ENCODE measurements at regions not wholly inside any gene's neighbourhood (a gene's known extent, or its start where the extent isn't known, plus 50 kb on each side); places are given as distances from the start of the nearest gene placed in this dataset.

DNA sequence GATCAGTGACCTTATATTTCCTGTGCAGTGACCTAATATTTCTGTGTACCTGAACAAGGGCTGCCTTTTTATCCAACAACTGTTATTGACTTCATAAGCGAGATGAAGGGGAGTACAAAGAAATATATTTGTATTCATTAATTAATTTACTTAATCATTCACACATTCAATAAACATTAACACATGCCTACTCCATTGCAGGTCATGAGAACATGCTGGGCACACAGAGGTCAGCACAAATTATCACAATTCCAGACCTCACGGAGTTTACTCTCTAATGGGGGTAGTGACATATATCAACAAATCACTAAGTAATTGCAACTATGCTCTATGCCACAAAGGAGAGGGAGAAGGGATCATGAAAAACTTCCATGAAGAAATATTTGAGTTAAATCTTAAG lies 614.6 kb downstream of the TOX3 start:
- Histone ChIP-seq H4K20me1 (ENCODE audit: insufficient read depth) (no peaks in the 10 kb centered on the region), H3K27me3 (ENCODE audit: insufficient read depth, low read length) (no peaks in the 10 kb centered on the region), H2AFZ (ENCODE audit: low read depth, low read length, poor library complexity, severe bottlenecking) (no peak overlapping the region), H3K4me2 (ENCODE audit: low read length) (no peak overlapping the region), H3K9me2 (ENCODE audit: insufficient read depth) (no peaks in the 10 kb centered on the region), H3K9ac (ENCODE audit: low read length) (no peak overlapping the region), H3K79me2 (ENCODE audit: insufficient read depth, low read length) (no peaks in the 10 kb centered on the region), H3K36me3 (ENCODE audit: control insufficient read depth in 1 of 2, insufficient read depth in 2 of 2, low read length in 2 of 2) (no peaks in the 10 kb centered on the region), H3K9me3 (ENCODE audit: control insufficient read depth in 1 of 2, insufficient read depth in 1 of 2, low read depth in 1 of 2, low read length in 2 of 2) (peaks cover 0 to 14% of the 10 kb centered on the region in 2 experiments; a peak in 2 of 4 replicates), H3K4me1 (ENCODE audit: control insufficient read depth in 1 of 2, insufficient read depth in 2 of 2, low read length in 2 of 2) (no peaks in the 10 kb centered on the region), H3K4me3 (replicated peaks in 1 of 2; ENCODE audit: low read depth in 1 of 2, low read length in 2 of 2) (no peak overlapping the region), H3K27ac (ENCODE audit: low read depth, low read length) (no peak overlapping the region)
- POLR2A ChIA-PET: no interaction called here
- no peak for DNase-seq (ENCODE audit: low read depth, low spot score)
- RAD21 ChIA-PET (ENCODE audit: low non-redundant PET in 1 of 2, low total read pairs in 2 of 2, uncharacterized antibody in 2 of 2, unreplicated experiment in 2 of 2): no interaction called here
- no peak for TF ChIP-seq RAD21 (IDR thresholded peaks at IDR 0.05; ENCODE audit: low read depth)
- TF ChIP-seq, protein P1, sequence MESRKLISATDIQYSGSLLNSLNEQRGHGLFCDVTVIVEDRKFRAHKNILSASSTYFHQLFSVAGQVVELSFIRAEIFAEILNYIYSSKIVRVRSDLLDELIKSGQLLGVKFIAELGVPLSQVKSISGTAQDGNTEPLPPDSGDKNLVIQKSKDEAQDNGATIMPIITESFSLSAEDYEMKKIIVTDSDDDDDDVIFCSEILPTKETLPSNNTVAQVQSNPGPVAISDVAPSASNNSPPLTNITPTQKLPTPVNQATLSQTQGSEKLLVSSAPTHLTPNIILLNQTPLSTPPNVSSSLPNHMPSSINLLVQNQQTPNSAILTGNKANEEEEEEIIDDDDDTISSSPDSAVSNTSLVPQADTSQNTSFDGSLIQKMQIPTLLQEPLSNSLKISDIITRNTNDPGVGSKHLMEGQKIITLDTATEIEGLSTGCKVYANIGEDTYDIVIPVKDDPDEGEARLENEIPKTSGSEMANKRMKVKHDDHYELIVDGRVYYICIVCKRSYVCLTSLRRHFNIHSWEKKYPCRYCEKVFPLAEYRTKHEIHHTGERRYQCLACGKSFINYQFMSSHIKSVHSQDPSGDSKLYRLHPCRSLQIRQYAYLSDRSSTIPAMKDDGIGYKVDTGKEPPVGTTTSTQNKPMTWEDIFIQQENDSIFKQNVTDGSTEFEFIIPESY (IDR thresholded peaks at IDR 0.05; ENCODE audit: extremely low read depth, insufficient replicate concordance, low read length): no peak
- no peak for TF ChIP-seq SRF (IDR thresholded peaks at IDR 0.05; ENCODE audit: low read depth)
- TF ChIP-seq TCF7L2 (IDR thresholded peaks at IDR 0.05; ENCODE audit: borderline replicate concordance, extremely low read depth, insufficient read depth, insufficient read length): no peak
- no peak for TF ChIP-seq YY1 (IDR thresholded peaks at IDR 0.05; ENCODE audit: extremely low read depth, insufficient replicate concordance, low read depth, low read length)
- TF ChIP-seq CBX3 (IDR thresholded peaks at IDR 0.05; ENCODE audit: low read depth): no peak
- TF ChIP-seq, protein P2, sequence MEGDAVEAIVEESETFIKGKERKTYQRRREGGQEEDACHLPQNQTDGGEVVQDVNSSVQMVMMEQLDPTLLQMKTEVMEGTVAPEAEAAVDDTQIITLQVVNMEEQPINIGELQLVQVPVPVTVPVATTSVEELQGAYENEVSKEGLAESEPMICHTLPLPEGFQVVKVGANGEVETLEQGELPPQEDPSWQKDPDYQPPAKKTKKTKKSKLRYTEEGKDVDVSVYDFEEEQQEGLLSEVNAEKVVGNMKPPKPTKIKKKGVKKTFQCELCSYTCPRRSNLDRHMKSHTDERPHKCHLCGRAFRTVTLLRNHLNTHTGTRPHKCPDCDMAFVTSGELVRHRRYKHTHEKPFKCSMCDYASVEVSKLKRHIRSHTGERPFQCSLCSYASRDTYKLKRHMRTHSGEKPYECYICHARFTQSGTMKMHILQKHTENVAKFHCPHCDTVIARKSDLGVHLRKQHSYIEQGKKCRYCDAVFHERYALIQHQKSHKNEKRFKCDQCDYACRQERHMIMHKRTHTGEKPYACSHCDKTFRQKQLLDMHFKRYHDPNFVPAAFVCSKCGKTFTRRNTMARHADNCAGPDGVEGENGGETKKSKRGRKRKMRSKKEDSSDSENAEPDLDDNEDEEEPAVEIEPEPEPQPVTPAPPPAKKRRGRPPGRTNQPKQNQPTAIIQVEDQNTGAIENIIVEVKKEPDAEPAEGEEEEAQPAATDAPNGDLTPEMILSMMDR (IDR thresholded peaks at IDR 0.05 in 2 of 3, conservative IDR thresholded peaks at IDR 0.05 in 1 of 3; ENCODE audit: borderline replicate concordance in 1 of 3, insufficient read depth in 1 of 3, low read depth in 2 of 3, low read length in 2 of 3): no peak
- TF ChIP-seq ZFX (IDR thresholded peaks at IDR 0.05): no peak
- TF ChIP-seq, protein P3, sequence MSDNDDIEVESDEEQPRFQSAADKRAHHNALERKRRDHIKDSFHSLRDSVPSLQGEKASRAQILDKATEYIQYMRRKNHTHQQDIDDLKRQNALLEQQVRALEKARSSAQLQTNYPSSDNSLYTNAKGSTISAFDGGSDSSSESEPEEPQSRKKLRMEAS (IDR thresholded peaks at IDR 0.05): no peak
- TF ChIP-seq ELF1 (IDR thresholded peaks at IDR 0.05; ENCODE audit: borderline replicate concordance, low read depth): no peak
- TF ChIP-seq FOSL1 (IDR thresholded peaks at IDR 0.05; ENCODE audit: low read depth): no peak
- no peak for TF ChIP-seq ZNF274 (IDR thresholded peaks at IDR 0.05; ENCODE audit: low read depth, low read length)
- TF ChIP-seq, protein P4, sequence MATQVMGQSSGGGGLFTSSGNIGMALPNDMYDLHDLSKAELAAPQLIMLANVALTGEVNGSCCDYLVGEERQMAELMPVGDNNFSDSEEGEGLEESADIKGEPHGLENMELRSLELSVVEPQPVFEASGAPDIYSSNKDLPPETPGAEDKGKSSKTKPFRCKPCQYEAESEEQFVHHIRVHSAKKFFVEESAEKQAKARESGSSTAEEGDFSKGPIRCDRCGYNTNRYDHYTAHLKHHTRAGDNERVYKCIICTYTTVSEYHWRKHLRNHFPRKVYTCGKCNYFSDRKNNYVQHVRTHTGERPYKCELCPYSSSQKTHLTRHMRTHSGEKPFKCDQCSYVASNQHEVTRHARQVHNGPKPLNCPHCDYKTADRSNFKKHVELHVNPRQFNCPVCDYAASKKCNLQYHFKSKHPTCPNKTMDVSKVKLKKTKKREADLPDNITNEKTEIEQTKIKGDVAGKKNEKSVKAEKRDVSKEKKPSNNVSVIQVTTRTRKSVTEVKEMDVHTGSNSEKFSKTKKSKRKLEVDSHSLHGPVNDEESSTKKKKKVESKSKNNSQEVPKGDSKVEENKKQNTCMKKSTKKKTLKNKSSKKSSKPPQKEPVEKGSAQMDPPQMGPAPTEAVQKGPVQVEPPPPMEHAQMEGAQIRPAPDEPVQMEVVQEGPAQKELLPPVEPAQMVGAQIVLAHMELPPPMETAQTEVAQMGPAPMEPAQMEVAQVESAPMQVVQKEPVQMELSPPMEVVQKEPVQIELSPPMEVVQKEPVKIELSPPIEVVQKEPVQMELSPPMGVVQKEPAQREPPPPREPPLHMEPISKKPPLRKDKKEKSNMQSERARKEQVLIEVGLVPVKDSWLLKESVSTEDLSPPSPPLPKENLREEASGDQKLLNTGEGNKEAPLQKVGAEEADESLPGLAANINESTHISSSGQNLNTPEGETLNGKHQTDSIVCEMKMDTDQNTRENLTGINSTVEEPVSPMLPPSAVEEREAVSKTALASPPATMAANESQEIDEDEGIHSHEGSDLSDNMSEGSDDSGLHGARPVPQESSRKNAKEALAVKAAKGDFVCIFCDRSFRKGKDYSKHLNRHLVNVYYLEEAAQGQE (IDR thresholded peaks at IDR 0.05; ENCODE audit: low read depth): no peak
- no peak for TF ChIP-seq POLR2AphosphoS5 (IDR thresholded peaks at IDR 0.05; ENCODE audit: low read depth, low read length)
- TF ChIP-seq EZH2phosphoT487 (IDR thresholded peaks at IDR 0.05; ENCODE audit: borderline replicate concordance): no peak
- no peak for TF ChIP-seq SP1 (IDR thresholded peaks at IDR 0.05; ENCODE audit: low read depth)
- CTCF ChIA-PET: no interaction called here
- BruUV-seq (replicated peaks): no TSS peak
- intact Hi-C loops (cut with micrococcal nuclease): no loop called here
- ATAC-seq: no peak
